Left ventricle myocardium superior (tissue), 1 donor: ENCODE measurements at regions not wholly inside any gene's neighbourhood (a gene's known extent, or its start where the extent isn't known, plus 50 kb on each side); places are given as distances from the start of the nearest gene placed in this dataset.

Source experiments
- ATAC-seq: fragments of 200-7000 bp; cut with Tn5 transposase; one replicate; pipeline ENCODE4 v1.9.1; 2020; ENCODE audit warnings: mild to moderate bottlenecking, moderate library complexity
- DNase-seq: peaks from one replicate; pipeline ENCODE4 v3.0.0-alpha.2; 2020
- intact Hi-C: fragments of 100-400 bp; cut with micrococcal nuclease; formaldehyde crosslinking; loops from one replicate; pipeline ENCODE4 v1.11.0; 2022
- donor health status: DM: no; HTN: yes; CAD: no; lungs with severe emphysema.

DNA sequence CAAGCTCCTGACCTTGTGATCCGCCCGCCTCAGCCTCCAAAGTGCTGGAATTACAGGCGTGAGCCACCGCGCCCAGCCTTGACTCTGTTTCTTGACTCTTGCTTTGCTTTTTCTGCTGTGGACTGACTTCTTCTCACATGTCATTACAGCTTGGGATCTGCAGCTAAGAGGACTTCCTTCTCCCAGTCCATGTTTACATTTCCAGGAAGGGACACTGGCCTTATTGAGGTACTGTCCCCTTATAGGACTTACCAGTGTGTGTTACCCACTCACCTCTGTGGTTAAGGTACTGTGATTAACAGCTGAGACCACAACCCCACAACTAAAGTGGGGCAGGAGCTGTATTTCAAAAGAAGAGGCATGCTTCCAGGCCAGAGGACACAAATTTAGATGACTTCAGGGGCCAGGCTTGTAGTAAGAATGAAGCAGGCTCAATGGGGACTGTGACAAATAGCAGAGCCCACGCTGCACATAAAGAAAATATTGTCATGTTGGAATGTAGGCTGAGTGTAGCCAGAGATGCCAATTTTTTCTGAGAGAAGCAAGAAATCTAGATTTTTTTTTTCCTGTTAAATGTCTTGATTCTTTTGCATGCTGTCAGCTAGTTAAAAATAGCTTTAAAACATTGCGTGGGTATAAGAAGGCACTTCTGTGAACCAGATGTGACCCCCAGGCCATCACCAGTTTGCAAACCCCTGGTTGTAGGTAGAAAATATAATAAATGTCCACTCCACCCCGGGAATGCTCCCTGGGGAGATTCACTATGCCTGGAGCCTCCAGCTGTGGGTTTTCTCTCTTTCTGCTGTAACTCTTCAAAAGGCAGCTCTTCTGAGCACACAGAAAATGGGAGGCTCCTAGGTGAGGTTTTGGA lies 75.0 kb downstream of the PTPDC1 start:
- ATAC-seq, result no peak
- DNase-seq, result no peak
- intact Hi-C loops, result no loop called here

DNA sequence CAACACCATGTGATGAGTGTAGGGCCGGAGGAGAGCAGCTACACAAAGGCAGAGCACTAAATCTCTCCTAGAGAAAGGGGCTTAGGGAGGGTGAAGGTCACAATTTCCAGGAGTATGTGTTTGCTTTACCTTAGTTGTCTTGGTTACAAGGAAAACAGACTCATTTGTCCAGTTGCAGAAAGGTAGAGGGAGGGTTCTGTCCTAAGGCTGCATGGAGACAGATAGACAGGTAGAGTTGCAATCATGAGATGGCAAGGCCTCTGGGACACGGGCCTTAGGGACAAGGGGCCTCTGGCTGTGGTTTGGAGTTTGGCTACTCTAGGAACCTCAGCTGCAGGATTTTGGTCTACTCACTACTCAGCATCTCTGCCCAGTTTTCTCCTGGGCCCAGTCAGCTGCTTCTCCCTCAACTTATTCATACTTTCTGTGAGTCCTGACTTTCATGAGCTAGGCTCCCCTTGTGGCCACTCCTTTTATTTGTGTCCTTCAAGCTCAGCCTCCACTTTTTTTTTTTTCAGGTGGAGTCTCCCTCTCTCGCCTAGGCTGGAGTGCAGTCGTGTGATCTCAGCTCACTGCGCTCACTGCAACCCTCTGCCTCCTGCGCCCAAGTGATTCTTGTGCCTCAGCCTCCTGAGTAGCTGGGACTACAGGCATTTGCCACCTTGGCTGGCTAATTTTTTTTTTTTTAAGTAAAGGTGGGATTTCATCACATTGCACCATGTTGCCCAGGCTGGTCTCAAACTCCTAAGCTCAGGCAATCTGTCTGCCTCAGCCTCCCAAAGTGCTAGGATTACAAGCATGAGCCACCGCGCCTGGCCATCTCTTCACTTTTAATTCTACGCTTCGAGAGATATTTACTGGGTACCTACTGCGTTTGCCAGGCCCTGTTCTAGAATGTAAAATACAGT lies 76.6 kb downstream of the PTPDC1 start:
- intact Hi-C loops, result no loop called here

DNA sequence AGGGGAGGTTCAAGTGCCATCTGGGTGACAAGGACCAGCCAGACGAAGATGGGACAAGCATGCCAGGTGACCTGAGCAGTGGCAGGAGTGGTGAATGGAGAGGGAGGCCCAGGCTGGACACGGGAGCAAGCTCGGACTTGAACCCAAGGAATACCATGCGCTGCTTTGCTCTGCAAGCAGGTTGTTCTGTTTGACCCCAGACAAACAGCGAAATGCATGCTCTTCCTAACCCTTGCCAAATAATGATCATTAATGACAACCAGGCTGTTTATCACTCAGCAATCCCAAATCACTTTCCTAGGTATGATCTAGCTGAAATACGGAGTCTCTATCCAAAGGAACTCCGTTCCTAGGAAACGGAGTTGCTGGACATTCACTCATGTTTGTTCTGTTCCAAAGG lies 77.4 kb downstream of the PTPDC1 start:
- intact Hi-C loops, result no loop called here
- no peak for ATAC-seq
- DNase-seq, result no peak

More for the DNA sequence above, 76.6 kb downstream of the PTPDC1 start:
- no peak for DNase-seq
- no peak for ATAC-seq

DNA sequence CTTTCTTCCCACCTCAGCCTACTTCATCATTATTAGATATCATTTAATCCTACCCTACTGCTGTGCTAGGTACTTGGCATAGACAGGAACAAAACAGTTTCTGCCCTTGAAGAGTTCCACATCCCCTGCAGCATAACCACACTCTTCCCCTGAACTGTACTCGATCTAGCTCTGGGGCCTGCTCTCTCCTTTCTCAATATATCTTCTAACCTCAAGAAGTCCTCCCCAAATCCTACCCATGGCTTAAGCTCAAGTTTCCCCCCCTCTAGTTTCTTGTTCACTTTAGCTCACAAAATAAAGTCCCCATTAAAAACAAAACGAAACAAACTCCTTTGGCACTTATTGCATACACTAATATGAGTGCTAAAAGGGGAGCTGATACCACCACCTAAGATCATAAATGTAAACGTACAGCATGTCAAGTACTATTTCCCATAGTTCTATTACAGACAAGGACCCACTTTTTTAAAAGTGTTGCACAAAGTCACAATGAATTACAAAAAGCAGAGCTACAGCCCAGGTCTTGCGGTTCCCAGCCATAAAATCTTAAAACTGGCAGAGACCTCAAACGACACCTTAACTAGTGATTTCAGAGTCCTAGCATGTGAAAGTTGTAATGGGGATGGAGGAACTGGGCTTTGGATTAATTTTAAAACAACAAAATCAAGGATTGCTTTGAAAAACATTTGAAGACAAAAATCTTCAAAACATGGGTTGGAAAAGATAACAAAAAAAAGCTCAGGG lies 80.7 kb downstream of the PTPDC1 start:
- no peak for ATAC-seq
- no peak for DNase-seq
- intact Hi-C loops, result loop anchor here (5.0 kb wide), 1 partner anchor 983 kb away; the partner anchor contains the start of gene WNK2

DNA sequence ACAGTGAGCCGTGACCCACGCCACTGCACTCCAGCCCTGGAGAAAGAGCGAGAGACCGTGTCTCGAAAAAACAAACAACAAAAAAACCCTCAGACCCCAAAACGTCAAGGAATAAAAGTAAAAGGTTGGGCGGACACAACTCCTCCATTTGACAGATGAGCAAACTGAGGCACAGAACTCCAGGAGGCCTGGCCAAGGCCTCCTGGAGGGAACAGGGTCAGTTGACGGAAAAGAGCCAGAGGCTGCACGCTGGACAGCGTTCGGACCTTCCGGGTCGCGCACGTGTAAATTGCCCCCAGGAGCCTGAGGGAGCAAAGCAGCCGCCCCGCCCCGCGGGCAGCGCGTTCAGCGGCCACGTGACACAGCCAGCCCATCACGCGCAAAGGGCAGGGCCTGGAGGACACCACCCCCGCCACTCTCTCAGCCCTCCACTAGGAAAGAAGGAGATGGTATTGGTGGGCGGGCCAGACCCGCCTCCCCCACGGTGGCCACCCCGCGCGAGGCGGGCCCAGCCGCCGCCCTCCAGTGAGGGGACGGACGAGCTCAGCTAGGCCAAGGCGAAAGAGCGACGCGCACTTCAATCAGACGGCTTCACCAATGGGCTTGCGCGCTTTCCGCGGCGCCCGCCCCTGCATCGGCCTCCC lies 81.5 kb downstream of the PTPDC1 start:
- intact Hi-C loops, result loop anchor here (5.0 kb wide), 1 partner anchor 983 kb away; the partner anchor contains the start of gene WNK2
- ATAC-seq, result peak; percentile 92
- peak; percentile 98 for DNase-seq

DNA sequence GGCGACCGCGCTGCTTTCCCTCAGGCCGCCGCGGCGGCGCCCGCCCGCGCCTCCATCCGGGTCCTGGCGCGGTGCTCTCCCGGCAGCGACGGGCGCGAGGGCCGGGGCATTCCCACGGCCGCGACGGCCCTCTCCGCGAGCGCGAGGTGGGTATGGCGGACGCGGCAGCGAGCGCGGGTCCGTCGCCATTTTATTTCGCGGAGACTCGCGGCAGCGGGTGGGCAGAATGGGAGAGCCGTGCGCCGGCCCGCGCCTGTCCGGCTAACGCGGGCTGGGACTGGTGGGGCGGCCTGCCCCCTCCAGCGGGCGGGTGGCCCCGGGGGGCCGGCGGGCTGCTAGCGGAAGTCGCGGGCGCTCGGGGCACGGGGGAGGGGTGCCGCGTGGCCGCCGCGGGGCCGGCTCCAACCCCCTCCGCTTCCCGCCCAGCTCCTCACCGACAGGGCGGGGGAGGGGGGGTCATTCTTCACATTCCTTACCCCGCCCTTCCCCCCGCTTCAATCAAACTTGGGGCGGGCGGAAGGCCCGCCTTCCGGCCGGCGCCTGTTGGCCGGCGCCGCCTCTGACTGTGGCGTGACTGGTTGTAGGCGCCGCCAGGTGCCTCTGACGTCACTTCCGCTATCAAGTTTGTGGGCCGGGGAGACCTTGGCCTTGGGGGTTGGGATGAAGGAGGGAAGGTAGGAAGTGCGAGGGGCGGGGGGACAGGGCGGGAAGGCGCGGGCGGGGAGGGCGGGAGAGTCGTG lies 82.1 kb downstream of the PTPDC1 start:
- DNase-seq, result peak; percentile 98
- peak; percentile 81 for ATAC-seq
- intact Hi-C loops, result loop anchor here (5.0 kb wide), 1 partner anchor 984 kb away; the partner anchor contains the start of gene WNK2

DNA sequence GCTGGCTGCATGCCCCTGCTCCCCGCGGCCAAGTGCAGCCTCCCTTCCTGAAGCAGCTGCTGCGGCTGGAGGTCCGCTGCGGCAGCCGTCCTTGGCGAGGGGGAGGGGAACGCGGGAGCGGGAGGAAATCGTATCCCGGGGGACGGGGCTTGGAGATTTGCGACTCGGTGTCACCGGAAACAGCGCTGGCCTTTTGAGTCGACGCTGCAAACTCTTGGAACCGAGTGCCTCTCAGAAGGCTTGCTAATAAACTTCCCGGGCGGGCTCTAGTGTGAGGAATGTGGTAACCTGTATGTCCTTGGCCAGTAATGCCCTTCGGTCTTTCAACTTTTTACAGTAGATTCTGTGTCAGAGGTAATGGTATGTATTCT lies 82.7 kb downstream of the PTPDC1 start:
- ATAC-seq, result no peak
- DNase-seq, result no peak
- intact Hi-C loops, result loop anchor here (5.0 kb wide), 1 partner anchor 985 kb away; the partner anchor contains the start of gene WNK2

DNA sequence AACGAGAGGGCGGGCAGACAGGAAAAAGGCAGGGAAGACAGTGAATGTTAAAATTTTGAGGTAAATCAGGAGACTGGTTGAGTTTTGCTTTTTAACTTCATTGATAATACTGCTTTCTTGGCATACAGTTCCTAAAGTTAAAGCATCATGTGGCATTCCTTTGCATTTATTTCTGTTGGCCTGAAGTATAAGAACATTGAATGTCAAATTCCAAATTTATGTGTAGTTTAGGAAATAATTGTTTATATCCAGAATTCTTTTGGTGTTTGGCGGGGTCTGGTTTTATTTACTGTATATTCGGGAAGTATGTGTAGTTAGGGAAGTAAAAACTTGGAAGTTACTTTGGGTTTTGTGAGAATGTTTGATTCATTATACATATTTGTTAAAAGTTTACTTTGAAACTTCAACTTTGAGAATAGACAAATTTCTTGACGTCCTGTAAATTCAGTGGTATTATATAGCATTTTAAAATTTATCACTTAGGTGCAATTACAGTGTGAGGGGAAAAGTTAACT lies 83.2 kb downstream of the PTPDC1 start:
- DNase-seq (no peak), ATAC-seq (no peak)
- intact Hi-C loops, result loop anchor here (5.0 kb wide), 1 partner anchor 985 kb away; the partner anchor contains the start of gene WNK2

DNA sequence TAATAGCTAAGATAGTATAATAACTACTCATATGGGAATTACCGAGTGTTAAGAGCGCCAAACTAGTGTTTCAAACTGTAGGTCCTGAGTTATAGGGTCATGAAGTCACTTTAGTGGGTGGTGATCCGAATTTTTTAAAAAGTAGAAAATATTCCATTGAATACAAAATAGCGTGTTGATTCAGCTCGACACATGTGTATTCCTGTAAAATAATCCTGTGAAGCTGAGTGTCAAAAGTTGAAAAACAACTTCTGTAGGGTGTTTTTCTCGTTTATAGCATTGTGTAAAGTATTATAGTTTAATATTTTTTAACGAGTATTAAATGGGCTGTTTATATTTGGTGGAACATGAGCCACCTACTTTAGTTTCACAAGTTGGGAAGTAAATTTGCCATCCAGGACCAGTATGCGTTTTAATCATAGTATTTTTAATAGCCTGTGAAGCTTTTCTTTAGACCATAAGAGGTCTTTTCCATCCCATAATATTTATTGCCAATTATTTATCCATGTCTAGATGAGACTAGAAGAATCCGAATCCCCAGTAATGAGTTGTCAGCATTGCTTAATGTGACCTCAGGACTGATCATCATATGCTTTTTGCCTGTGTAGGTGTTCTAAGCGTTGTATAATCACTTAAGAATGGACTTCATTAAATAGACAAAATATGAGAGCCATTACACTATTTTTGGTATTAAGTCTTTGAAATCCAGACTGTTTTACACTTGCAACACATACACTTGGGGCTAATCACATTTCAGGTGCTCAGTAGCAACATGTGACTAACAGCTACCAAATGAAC lies 84.1 kb downstream of the PTPDC1 start:
- no peak for ATAC-seq
- intact Hi-C loops, result loop anchor here (5.0 kb wide), 1 partner anchor 986 kb away; the partner anchor contains the start of gene WNK2

DNA sequence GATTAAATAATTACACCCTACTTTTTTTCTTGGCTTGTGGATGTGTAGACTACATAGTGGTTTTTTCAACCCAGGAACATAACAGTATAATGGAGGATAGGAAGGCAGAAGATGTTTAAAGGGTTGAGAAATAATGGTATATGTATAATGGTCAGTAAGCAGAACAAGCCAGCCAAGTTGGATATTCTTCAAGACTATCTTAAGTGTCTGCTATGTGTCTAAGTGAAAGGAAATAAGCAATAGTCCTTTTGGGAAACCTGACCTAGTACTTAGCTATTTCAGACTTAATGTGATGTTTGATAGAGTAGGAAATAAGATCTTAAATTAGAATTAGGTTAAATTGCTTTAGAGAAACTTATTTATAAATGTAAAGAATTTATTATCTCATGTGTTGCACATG lies 85.7 kb downstream of the PTPDC1 start:
- DNase-seq (no peak), ATAC-seq (no peak)
- intact Hi-C loops, result loop anchor here (5.0 kb wide), 1 partner anchor 988 kb away; the partner anchor contains the start of gene WNK2

More for the DNA sequence above, 84.1 kb downstream of the PTPDC1 start:
- DNase-seq, result no peak

DNA sequence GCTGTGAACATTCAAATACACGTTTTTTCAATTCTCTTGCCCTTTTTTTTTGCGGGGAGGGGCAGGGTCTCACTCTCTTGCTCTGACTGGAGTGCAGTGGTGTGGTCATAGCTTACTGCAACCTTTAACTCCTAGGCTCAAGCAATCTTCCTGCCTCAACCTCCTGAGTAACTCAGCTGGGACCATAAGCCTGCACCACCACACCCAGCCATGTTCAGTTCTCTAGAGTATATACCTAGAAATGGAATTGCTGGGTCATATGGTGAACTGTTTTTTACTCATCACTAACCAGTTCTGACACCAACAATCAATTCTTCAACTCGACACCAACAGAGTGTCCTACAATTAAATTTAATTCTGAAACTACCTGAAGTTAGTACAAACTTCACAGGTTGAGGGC lies 85.5 kb upstream of the ZNF169 start:
- DNase-seq, result no peak
- no peak for ATAC-seq
- intact Hi-C loops, result no loop called here

DNA sequence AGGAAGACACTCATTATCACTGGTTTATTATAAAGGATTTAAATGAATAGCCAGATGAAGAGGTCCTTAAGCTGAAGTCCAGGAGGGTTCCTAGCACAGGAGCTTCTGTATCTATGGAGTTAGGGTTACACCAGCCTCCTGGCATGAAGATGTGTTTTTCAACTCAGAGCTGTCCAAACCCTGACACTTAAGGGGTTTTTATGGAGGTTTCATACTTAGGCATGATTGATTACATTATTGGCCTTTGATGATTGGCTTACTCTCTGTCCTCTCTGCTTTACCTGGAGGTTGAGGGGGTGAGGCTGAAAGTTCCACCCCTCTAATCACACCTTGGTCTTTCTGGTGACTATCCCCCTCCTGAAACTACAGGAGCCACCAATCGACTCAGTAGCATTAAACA lies 84.9 kb upstream of the ZNF169 start:
- peak; percentile 8 for ATAC-seq
- no peak for DNase-seq
- intact Hi-C loops, result no loop called here

DNA sequence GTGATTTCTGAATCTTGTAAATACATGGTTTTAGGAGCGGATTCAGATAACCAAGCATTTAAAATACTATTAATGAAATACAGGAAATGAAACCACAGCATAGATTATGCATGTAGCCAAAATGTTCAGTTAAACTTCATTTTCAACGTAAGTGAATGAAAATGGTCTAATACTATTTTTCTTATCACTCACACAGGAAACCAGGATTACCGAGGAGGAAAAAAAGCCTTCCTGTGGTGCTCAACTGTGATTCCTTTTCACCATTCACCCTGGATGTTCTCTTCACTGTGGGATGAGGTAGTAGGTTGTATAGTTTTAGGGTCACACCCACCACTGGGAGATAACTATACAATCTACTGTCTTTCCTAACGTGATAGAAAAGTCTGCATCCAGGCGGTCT lies 83.4 kb upstream of the ZNF169 start:
- no peak for ATAC-seq

DNA sequence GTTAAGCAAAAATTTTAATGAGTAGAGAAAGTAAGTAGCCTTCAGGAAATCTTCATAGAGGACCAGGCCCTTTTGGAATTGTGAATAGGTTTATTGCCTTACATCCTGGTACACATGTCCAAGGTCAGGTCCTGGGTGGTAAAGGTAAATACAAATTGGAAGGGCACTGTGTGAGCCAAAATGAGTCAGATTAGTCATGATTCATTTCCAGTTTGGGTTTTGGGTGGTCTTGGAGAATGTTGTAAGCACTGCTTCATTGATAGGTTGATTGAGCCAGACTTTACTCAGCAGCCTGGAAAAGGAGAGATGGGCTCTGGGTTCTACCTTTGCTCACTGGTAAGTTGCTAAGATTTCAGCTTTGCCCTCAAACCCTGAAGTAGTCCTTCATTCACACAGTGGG lies 82.5 kb upstream of the ZNF169 start:
- no peak for DNase-seq
- no peak for ATAC-seq
- intact Hi-C loops, result no loop called here

More for the DNA sequence above, 83.4 kb upstream of the ZNF169 start:
- DNase-seq, result no peak
- intact Hi-C loops, result no loop called here

DNA sequence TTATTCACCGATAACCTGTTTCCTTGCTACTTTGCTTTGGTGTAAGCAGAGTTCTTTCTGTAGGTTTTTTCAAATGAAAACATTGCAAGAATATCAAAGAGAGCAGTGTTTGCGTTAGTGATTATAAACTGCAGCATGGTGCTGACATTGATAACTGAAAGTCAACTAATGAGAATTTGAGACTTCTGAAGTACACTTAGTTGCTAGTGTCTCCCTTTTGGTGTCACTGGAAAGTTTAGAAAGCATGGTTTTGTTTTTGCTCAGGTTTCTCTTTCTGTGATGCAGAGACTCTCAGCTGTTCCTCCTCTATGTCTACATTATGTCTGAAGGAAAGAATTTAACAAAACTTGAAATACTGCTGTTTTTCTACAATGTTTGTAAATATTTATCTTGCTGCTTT lies 80.2 kb upstream of the ZNF169 start:
- intact Hi-C loops, result no loop called here
- ATAC-seq (no peak), DNase-seq (no peak)

DNA sequence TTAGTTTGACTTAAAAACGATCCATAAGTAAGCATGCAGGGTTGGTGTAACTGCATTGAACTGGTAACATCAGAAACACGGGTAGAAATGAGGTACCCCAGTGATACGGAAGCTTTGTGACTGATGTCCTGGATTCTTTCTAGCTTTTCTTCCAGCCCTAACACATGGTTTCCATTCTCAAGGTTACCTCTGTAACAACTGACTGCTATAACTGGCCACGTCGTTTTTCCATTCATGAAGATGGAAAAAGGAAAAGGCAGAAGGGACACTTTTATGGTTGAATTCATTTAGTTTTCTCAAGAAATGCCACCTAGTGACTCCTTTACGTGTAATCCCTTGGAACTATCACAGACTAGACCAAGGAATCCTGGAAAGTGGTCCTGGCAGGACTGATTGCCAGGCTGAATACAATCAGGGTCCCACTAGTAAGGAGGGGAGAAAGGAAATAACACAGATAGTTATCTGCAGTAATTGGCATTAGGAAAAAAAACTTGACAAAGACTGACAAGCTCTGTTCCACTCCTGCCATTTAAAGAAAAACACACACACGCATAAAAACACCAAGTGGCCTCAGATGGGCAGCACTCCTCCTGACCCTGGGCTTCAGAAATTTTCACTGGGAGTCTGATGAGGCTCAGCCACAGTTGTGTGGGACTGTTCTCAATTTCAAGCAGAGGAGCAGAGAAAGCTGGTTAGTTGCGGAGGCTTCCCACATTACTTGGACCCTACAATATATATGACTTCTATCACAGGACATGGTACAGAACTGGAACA lies 77.5 kb upstream of the ZNF169 start:
- intact Hi-C loops, result no loop called here
- peak; percentile 30 for ATAC-seq
- DNase-seq, result no peak
